PFSK-1 (cell line): ENCODE measurements at regions not wholly inside any gene's neighbourhood (a gene's known extent, or its start where the extent isn't known, plus 50 kb on each side); places are given as distances from the start of the nearest gene placed in this dataset.

Experiments used
- FOXP2 ChIP-seq: optimal IDR thresholded peaks from 2 replicates; pipeline ENCODE3; 2011; ENCODE audit warnings: borderline replicate concordance, control low read depth, inconsistent platforms; ENCODE audit not compliant: insufficient read depth; ENCODE audit errors: extremely low read length, extremely low read depth
- POLR2AphosphoS5 ChIP-seq: IDR thresholded peaks from 2 replicates; pipeline ENCODE4 v1.6.1; 2012; ENCODE audit warnings: low read depth, mild to moderate bottlenecking, control low read depth, low read length, moderate library complexity
- REST ChIP-seq, 2 experiments: IDR thresholded peaks; 2 replicates each; pipeline versions ENCODE4 v1.6.1 to v1.8.0; 2011 to 2012; ENCODE audit warnings: low read depth in 2 of 2, low read length in 2 of 2, control low read depth in 1 of 2, inconsistent platforms in 1 of 2, mild to moderate bottlenecking in 1 of 2, moderate library complexity in 1 of 2; ENCODE audit not compliant: insufficient read depth in 1 of 2
- TAF1 ChIP-seq: IDR thresholded peaks from 2 replicates; pipeline ENCODE4 v1.6.1; 2012; ENCODE audit warnings: low read length, control low read depth, borderline replicate concordance; ENCODE audit not compliant: insufficient read depth

GRCh38 chr17:71378741-71379140 is 742.1 kb upstream of the SOX9 start:
- TF ChIP-seq FOXP2 (no peak), POLR2AphosphoS5 (no peak), REST (IDR thresholded peaks at IDR 0.05; ENCODE audit: insufficient read depth in 1 of 2, low read depth in 2 of 2, low read length in 2 of 2) (no peak), TAF1 (no peak)
